NCI-H345 treated with DMSO at 0.1 percent for 48 hours (cell line): ENCODE measurements at regions not wholly inside any gene's neighbourhood (a gene's known extent, or its start where the extent isn't known, plus 50 kb on each side); places are given as distances from the start of the nearest gene placed in this dataset.

Experiments used
- DNase-seq: peaks from one replicate; lab custom pipeline; 2025; ENCODE audit not compliant: unreplicated experiment; lab: John Stamatoyannopoulos, UW

GRCh38 chr6:81694855-81695254 is 57.6 kb downstream of the TENT5A start:
- DNase-seq, result no peak

- no peak for DNase-seq
Measured at GRCh38 chr6:81694207-81694606, 58.3 kb downstream of the TENT5A start.

- no peak for DNase-seq
Measured at GRCh38 chr6:81693266-81693665, 59.2 kb downstream of the TENT5A start.

GRCh38 chr6:81690073-81690472 is 62.4 kb downstream of the TENT5A start:
- DNase-seq, result no peak

GRCh38 chr6:81689580-81689979 is 62.9 kb downstream of the TENT5A start:
- no peak for DNase-seq

GRCh38 chr6:81683912-81684311 is 68.6 kb downstream of the TENT5A start:
- DNase-seq, result no peak

- DNase-seq, result no peak
Measured at GRCh38 chr6:81682858-81683620, 69.4 kb downstream of the TENT5A start.

GRCh38 chr6:81682235-81682795 is 70.2 kb downstream of the TENT5A start:
- DNase-seq, result no peak

GRCh38 chr6:81669445-81669844 is 83.0 kb downstream of the TENT5A start:
- DNase-seq, result no peak

GRCh38 chr6:81668615-81669047 is 83.8 kb downstream of the TENT5A start:
- DNase-seq, result no peak

GRCh38 chr6:81666481-81666880 is 86.0 kb downstream of the TENT5A start:
- DNase-seq, result no peak

- no peak for DNase-seq
Measured at GRCh38 chr6:81656231-81656630, 96.2 kb downstream of the TENT5A start.

- DNase-seq, result no peak
Measured at GRCh38 chr6:81655696-81656095, 96.8 kb downstream of the TENT5A start.

- no peak for DNase-seq
Measured at GRCh38 chr6:81648502-81648901, 104.0 kb downstream of the TENT5A start.

GRCh38 chr6:81643156-81643555 is 109.3 kb downstream of the TENT5A start:
- DNase-seq, result no peak

GRCh38 chr6:81640891-81641290 is 111.6 kb downstream of the TENT5A start:
- no peak for DNase-seq

- no peak for DNase-seq
Measured at GRCh38 chr6:81640126-81640525, 112.4 kb downstream of the TENT5A start.

GRCh38 chr6:81638366-81638765 is 114.1 kb downstream of the TENT5A start:
- no peak for DNase-seq

GRCh38 chr6:81636930-81637568 is 115.4 kb downstream of the TENT5A start:
- no peak for DNase-seq

GRCh38 chr6:81634155-81634880 is 118.2 kb downstream of the TENT5A start:
- no peak for DNase-seq

- DNase-seq, result no peak
Measured at GRCh38 chr6:81633391-81633790, 119.1 kb downstream of the TENT5A start.

GRCh38 chr6:81630719-81631118 is 121.8 kb downstream of the TENT5A start:
- DNase-seq, result no peak
